Peyer's patch (tissue), 4 donors: ENCODE measurements at regions not wholly inside any gene's neighbourhood (a gene's known extent, or its start where the extent isn't known, plus 50 kb on each side); places are given as distances from the start of the nearest gene placed in this dataset.

Experiments
- POLR2A ChIP-seq, 2 donors: fragments of 450-650 bp; IDR thresholded peaks; one replicate each; pipeline ENCODE4 v1.5.1; 2017; ENCODE audit warnings: antibody characterized with exemption in 2 of 2, mild to moderate bottlenecking in 2 of 2, moderate library complexity in 2 of 2
- TF ChIP-seq, protein P1 (sequence below), 6 experiments: fragments of 450-650 bp in 4 of 6; fragments of 200-600 bp in 2 of 6; sonication (generic) in 1 of 6; IDR thresholded peaks; one replicate each; pipeline ENCODE4 v1.5.1; 2017 to 2019; ENCODE audit warnings: antibody characterized with exemption in 6 of 6, mild to moderate bottlenecking in 3 of 6, moderate library complexity in 1 of 6

DNA sequence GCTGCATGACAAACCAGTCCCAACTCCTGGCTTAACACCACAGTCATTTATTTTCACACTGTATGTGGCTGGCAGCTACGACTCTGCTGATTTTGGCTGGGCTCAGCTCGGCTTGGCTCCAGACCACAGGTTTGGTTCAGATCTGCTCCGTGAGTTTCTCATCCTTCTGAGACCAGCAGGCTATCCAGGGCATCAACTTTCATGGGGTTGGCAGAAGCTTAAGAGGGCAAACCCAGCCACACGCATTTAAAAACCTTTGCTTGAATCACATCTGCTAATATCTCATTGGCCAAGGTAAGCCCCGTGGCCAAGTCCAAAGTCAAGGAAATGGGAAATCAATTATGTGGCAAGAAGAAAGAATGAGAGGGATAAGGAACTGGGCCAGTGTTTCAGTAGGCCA is 574.2 kb downstream of the MATN1 start:
- TF ChIP-seq, protein P1, sequence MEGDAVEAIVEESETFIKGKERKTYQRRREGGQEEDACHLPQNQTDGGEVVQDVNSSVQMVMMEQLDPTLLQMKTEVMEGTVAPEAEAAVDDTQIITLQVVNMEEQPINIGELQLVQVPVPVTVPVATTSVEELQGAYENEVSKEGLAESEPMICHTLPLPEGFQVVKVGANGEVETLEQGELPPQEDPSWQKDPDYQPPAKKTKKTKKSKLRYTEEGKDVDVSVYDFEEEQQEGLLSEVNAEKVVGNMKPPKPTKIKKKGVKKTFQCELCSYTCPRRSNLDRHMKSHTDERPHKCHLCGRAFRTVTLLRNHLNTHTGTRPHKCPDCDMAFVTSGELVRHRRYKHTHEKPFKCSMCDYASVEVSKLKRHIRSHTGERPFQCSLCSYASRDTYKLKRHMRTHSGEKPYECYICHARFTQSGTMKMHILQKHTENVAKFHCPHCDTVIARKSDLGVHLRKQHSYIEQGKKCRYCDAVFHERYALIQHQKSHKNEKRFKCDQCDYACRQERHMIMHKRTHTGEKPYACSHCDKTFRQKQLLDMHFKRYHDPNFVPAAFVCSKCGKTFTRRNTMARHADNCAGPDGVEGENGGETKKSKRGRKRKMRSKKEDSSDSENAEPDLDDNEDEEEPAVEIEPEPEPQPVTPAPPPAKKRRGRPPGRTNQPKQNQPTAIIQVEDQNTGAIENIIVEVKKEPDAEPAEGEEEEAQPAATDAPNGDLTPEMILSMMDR (IDR thresholded peaks at IDR 0.05), result no peak
- TF ChIP-seq POLR2A (IDR thresholded peaks at IDR 0.05), result no peak
